DMS114 treated with DMSO at 0.1 percent for 48 hours (cell line): ENCODE measurements at regions not wholly inside any gene's neighbourhood (a gene's known extent, or its start where the extent isn't known, plus 50 kb on each side); places are given as distances from the start of the nearest gene placed in this dataset.

ENCODE experiments used
- DNase-seq: peaks from one replicate; lab custom pipeline; 2025; ENCODE audit not compliant: unreplicated experiment; lab: John Stamatoyannopoulos, UW

- DNase-seq = no peak
Observed at GRCh38 chrX:40171513-40172400, 74.0 kb upstream of the BCOR start.

- DNase-seq = no peak
Observed at GRCh38 chrX:40170830-40171512, 73.2 kb upstream of the BCOR start.

- peak; percentile 65 for DNase-seq
Observed at GRCh38 chrX:40169193-40170101, 71.7 kb upstream of the BCOR start.

GRCh38 chrX:40168480-40169011 is 70.8 kb upstream of the BCOR start:
- DNase-seq = no peak

- DNase-seq = no peak
Observed at GRCh38 chrX:40167850-40168479, 70.2 kb upstream of the BCOR start.

- no peak for DNase-seq
Observed at GRCh38 chrX:40167233-40167849, 69.6 kb upstream of the BCOR start.

- no peak for DNase-seq
Observed at GRCh38 chrX:40166582-40166981, 68.8 kb upstream of the BCOR start.

- no peak for DNase-seq
Observed at GRCh38 chrX:40165861-40166260, 68.1 kb upstream of the BCOR start.

GRCh38 chrX:40165206-40165605 is 67.4 kb upstream of the BCOR start:
- no peak for DNase-seq

- no peak for DNase-seq
Observed at GRCh38 chrX:40164751-40165150, 67.0 kb upstream of the BCOR start.

- DNase-seq = no peak
Observed at GRCh38 chrX:40158036-40158706, 60.4 kb upstream of the BCOR start.

- no peak for DNase-seq
Observed at GRCh38 chrX:40157228-40158035, 59.7 kb upstream of the BCOR start.

GRCh38 chrX:40156470-40157227 is 58.9 kb upstream of the BCOR start:
- DNase-seq = no peak

- no peak for DNase-seq
Observed at GRCh38 chrX:40155589-40156469, 58.1 kb upstream of the BCOR start.

GRCh38 chrX:40154853-40155588 is 57.3 kb upstream of the BCOR start:
- DNase-seq = no peak

- peak; percentile 22 for DNase-seq
Observed at GRCh38 chrX:40154250-40154852, 56.6 kb upstream of the BCOR start.
